ENCODE measurements at regions not wholly inside any gene's neighbourhood (a gene's known extent, or its start where the extent isn't known, plus 50 kb on each side); places are given as distances from the start of the nearest gene placed in this dataset.
"Not testable (repeated sequence)": the region's sequence is repeated elsewhere in the genome, so short reads cannot be mapped to it uniquely, and the experiment has no call there.

GRCh38 chr3:137869022-137869421, 104.9 kb downstream of the SOX14 start:
- WGBS, 2 experiments (ENCODE audit: low coverage in 1 of 2, low lambda C conversion rate in 2 of 2, missing lambda C conversion rate in 2 of 2): 12 to 14% methylated on average over 5 of the region's 5 CpGs

GRCh38 chr3:137872589-137872988, 108.5 kb downstream of the SOX14 start:
- H3K9me2 ChIP-seq (ENCODE audit: insufficient read depth); H3K4me1 ChIP-seq (ENCODE audit: insufficient read depth); H3K27me3 ChIP-seq (replicated peaks; ENCODE audit: insufficient read depth); H3K4me3 ChIP-seq; H2AFZ ChIP-seq; H3K4me2 ChIP-seq (ENCODE audit: unreplicated experiment); H3F3A ChIP-seq (ENCODE audit: insufficient read depth); DNase-seq; H3K27ac ChIP-seq; H3K79me2 ChIP-seq (ENCODE audit: insufficient read depth); H3K9me3 ChIP-seq (ENCODE audit: low read depth); in situ Hi-C loops (cut with MboI); H3K36me3 ChIP-seq (ENCODE audit: low read depth); H3K9ac ChIP-seq; H4K20me1 ChIP-seq (ENCODE audit: insufficient read depth): not testable (repeated sequence)
- WGBS, 2 experiments (ENCODE audit: low coverage in 1 of 2, low lambda C conversion rate in 2 of 2, missing lambda C conversion rate in 2 of 2): 59 to 61% methylated on average over 3 to 14 of the region's 25 CpGs

More at GRCh38 chr3:137869022-137869421, 104.9 kb downstream of the SOX14 start:
- no peak for DNase-seq
- Histone ChIP-seq H3K27me3 (replicated peaks; ENCODE audit: insufficient read depth) (no peaks in the 10 kb centered on the region), H3K79me2 (ENCODE audit: insufficient read depth) (no peaks in the 10 kb centered on the region), H3K4me2 (ENCODE audit: unreplicated experiment) (no peak overlapping the region), H3K27ac (no peak overlapping the region), H3K4me3 (no peak overlapping the region), H2AFZ (no peak overlapping the region), H3K9me2 (ENCODE audit: insufficient read depth) (no peaks in the 10 kb centered on the region), H3K4me1 (ENCODE audit: insufficient read depth) (no peaks in the 10 kb centered on the region), H3K9ac (no peak overlapping the region), H4K20me1 (ENCODE audit: insufficient read depth) (no peaks in the 10 kb centered on the region), H3F3A (ENCODE audit: insufficient read depth) (no peaks in the 10 kb centered on the region), H3K36me3 (ENCODE audit: low read depth) (no peaks in the 10 kb centered on the region), H3K9me3 (ENCODE audit: low read depth) (no peaks in the 10 kb centered on the region)
- in situ Hi-C loops (cut with MboI): no loop called here
- no peak for TF ChIP-seq EZH2phosphoT487 (IDR thresholded peaks at IDR 0.05; ENCODE audit: insufficient read depth, low read depth)
- no peak for TF ChIP-seq EZH2 (IDR thresholded peaks at IDR 0.05; ENCODE audit: insufficient read depth, poor library complexity, severe bottlenecking)

- H3K9me2 ChIP-seq (ENCODE audit: insufficient read depth); H3F3A ChIP-seq (ENCODE audit: insufficient read depth); H2AFZ ChIP-seq; in situ Hi-C loops (cut with MboI); H3K4me2 ChIP-seq (ENCODE audit: unreplicated experiment); H3K9me3 ChIP-seq (ENCODE audit: low read depth); H4K20me1 ChIP-seq (ENCODE audit: insufficient read depth); H3K79me2 ChIP-seq (ENCODE audit: insufficient read depth); H3K36me3 ChIP-seq (ENCODE audit: low read depth); H3K4me3 ChIP-seq; H3K9ac ChIP-seq; H3K27ac ChIP-seq; DNase-seq; H3K27me3 ChIP-seq (replicated peaks; ENCODE audit: insufficient read depth); H3K4me1 ChIP-seq (ENCODE audit: insufficient read depth): not testable (repeated sequence)
- 29 to 39% methylated on average over 6 of the region's 6 CpGs for WGBS, 2 experiments (ENCODE audit: low coverage in 1 of 2, low lambda C conversion rate in 2 of 2, missing lambda C conversion rate in 2 of 2)
Observed at GRCh38 chr3:137896842-137897241, 113.1 kb upstream of the CLDN18 start.

- in situ Hi-C loops (cut with MboI): no loop called here
- no peak overlapping the region for H3K4me2 ChIP-seq (ENCODE audit: unreplicated experiment)
- 56% methylated on average over 10 of the region's 10 CpGs for WGBS, 2 experiments (ENCODE audit: low coverage in 1 of 2, low lambda C conversion rate in 2 of 2, missing lambda C conversion rate in 2 of 2)
Observed at GRCh38 chr3:137906985-137907649, 102.8 kb upstream of the CLDN18 start.

GRCh38 chr3:137924628-137925027, 85.3 kb upstream of the CLDN18 start:
- Histone ChIP-seq H4K20me1 (ENCODE audit: insufficient read depth) (no peaks in the 10 kb centered on the region), H3K4me1 (ENCODE audit: insufficient read depth) (no peaks in the 10 kb centered on the region), H3K4me2 (ENCODE audit: unreplicated experiment) (no peak overlapping the region), H3K9ac (no peak overlapping the region), H3K9me3 (ENCODE audit: low read depth) (no peaks in the 10 kb centered on the region), H2AFZ (no peak overlapping the region), H3K27ac (no peak overlapping the region), H3K27me3 (replicated peaks; ENCODE audit: insufficient read depth) (no peaks in the 10 kb centered on the region), H3K9me2 (ENCODE audit: insufficient read depth) (no peaks in the 10 kb centered on the region), H3K4me3 (no peak overlapping the region), H3F3A (ENCODE audit: insufficient read depth) (no peaks in the 10 kb centered on the region), H3K79me2 (ENCODE audit: insufficient read depth) (no peaks in the 10 kb centered on the region), H3K36me3 (ENCODE audit: low read depth) (no peaks in the 10 kb centered on the region)
- TF ChIP-seq EZH2phosphoT487 (IDR thresholded peaks at IDR 0.05; ENCODE audit: insufficient read depth, low read depth) (no peak), EZH2 (IDR thresholded peaks at IDR 0.05; ENCODE audit: insufficient read depth, poor library complexity, severe bottlenecking) (no peak)
- WGBS, 2 experiments (ENCODE audit: low coverage in 1 of 2, low lambda C conversion rate in 2 of 2, missing lambda C conversion rate in 2 of 2): 11% methylated on average over 4 of the region's 4 CpGs
- DNase-seq: no peak
- in situ Hi-C loops (cut with MboI): loop anchor here (25.0 kb wide), 1 partner anchor 812 kb away; no protein-coding TSS in a partner anchor

More at GRCh38 chr3:137906985-137907649, 102.8 kb upstream of the CLDN18 start:
- Histone ChIP-seq H2AFZ (no peak overlapping the region), H3K9me3 (ENCODE audit: low read depth) (no peaks in the 10 kb centered on the region), H3F3A (ENCODE audit: insufficient read depth) (no peaks in the 10 kb centered on the region), H3K9ac (no peak overlapping the region), H3K27me3 (replicated peaks; ENCODE audit: insufficient read depth) (no peaks in the 10 kb centered on the region), H3K36me3 (ENCODE audit: low read depth) (no peaks in the 10 kb centered on the region), H4K20me1 (ENCODE audit: insufficient read depth) (no peaks in the 10 kb centered on the region), H3K4me3 (no peak overlapping the region), H3K79me2 (ENCODE audit: insufficient read depth) (no peaks in the 10 kb centered on the region), H3K9me2 (ENCODE audit: insufficient read depth) (no peaks in the 10 kb centered on the region), H3K27ac (no peak overlapping the region), H3K4me1 (ENCODE audit: insufficient read depth) (no peaks in the 10 kb centered on the region)
- no peak for DNase-seq
- TF ChIP-seq EZH2 (IDR thresholded peaks at IDR 0.05; ENCODE audit: insufficient read depth, poor library complexity, severe bottlenecking): no peak
- TF ChIP-seq EZH2phosphoT487 (IDR thresholded peaks at IDR 0.05; ENCODE audit: insufficient read depth, low read depth): no peak
